ENCODE measurements at regions not wholly inside any gene's neighbourhood (a gene's known extent, or its start where the extent isn't known, plus 50 kb on each side); places are given as distances from the start of the nearest gene placed in this dataset.

GRCh38 chr4:79759793-79760192 lies 313.2 kb downstream of the ANTXR2 start:
- TF ChIP-seq POLR2AphosphoS5 (IDR thresholded peaks at IDR 0.05) (no peak), CTCF (IDR thresholded peaks at IDR 0.05) (no peak)
